ENCODE measurements at regions not wholly inside any gene's neighbourhood (a gene's known extent, or its start where the extent isn't known, plus 50 kb on each side); places are given as distances from the start of the nearest gene placed in this dataset.

DNA sequence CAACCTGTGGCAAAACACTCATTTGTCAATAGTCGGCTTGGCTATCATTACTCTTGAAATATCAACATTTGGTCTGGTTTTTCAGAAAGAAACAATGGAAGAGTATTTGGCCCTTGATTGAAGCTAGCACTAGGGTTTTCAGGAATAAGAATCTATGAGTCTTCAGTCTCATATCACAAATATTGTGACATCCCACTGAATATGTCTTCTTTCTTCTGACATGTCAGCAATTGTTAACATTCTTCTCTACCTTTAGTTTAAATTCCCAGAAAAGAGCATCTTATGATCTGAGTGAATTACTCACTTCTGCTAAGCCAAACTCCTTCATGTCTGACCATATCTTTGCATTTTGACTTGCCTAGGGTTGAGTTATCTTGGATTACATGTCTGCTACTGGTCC, 435.2 kb upstream of the SEMA3D start:
- TF ChIP-seq, protein P1, sequence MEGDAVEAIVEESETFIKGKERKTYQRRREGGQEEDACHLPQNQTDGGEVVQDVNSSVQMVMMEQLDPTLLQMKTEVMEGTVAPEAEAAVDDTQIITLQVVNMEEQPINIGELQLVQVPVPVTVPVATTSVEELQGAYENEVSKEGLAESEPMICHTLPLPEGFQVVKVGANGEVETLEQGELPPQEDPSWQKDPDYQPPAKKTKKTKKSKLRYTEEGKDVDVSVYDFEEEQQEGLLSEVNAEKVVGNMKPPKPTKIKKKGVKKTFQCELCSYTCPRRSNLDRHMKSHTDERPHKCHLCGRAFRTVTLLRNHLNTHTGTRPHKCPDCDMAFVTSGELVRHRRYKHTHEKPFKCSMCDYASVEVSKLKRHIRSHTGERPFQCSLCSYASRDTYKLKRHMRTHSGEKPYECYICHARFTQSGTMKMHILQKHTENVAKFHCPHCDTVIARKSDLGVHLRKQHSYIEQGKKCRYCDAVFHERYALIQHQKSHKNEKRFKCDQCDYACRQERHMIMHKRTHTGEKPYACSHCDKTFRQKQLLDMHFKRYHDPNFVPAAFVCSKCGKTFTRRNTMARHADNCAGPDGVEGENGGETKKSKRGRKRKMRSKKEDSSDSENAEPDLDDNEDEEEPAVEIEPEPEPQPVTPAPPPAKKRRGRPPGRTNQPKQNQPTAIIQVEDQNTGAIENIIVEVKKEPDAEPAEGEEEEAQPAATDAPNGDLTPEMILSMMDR (IDR thresholded peaks at IDR 0.05), result no peak
- TF ChIP-seq EP300 (IDR thresholded peaks at IDR 0.05), result no peak
- TF ChIP-seq POLR2A (IDR thresholded peaks at IDR 0.05; ENCODE audit: low read depth), result no peak

All from esophagus muscularis mucosa (tissue), 4 donors.